HG02938 (cell line): ENCODE measurements at regions not wholly inside any gene's neighbourhood (a gene's known extent, or its start where the extent isn't known, plus 50 kb on each side); places are given as distances from the start of the nearest gene placed in this dataset.

Source experiments
- ATAC-seq: cut with Tn5 transposase; IDR thresholded peaks from one replicate; pipeline ENCODE4 v1.9.1; 2021; ENCODE audit warnings: mild to moderate bottlenecking, moderate library complexity; ENCODE audit not compliant: unreplicated experiment

DNA sequence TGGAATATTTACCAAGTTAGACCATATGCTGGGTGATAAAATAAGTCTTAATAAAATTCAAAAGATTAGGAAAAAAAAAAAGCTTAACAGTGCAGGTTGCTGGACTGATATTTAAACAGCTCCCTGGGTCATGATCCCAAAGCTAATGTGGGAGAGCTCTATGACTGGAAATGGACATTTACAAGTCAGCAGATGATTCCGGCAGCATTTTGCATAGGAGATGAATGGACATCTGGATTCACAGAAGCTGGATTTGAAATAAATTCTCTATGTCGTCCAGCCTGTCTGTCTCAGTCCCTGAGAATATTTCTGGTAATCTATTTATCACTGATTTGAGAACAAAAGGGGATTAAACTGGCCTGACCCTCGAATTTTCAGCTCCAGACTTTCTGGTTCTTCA, 52.3 kb upstream of the KLHL25 start:
- no peak for ATAC-seq

DNA sequence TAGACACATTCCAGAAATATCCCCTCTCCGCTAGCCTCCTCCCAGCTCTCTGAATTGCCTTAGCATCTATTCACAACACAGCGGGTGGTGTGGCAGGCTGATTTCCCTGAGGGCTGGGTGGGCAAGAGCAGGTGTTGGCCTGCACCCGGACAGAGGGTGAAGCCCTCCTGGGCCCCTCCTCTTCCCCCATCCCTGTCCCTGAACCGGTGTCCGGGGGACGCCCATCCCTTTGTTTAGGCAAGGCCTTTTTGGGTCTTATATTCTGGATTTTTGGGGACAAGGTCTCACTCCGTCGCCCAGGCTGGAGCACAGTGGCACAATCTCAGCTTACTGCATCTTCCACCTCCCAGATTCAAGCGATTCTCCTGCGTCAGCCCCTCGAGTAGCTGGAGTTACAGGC, 55.2 kb upstream of the KLHL25 start:
- no peak for ATAC-seq

DNA sequence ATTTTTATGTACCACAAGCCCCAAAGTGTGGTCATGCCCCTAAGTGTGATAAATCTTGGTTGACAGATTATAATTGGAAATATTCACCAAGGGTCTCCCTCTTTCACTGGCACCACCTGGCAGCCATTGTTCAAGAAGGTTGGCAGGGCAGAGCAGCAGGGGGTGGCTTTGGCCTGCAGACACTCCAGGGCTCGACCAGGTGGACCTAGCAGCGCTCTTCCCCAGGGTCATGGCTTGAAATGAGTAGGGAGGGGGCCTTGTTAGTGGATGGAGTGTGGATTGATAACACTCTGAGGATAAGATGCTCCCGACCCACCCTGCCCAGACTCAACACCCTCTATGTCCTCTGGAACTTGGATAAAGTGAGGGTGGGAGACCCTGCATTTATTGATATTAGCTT, 58.2 kb upstream of the KLHL25 start:
- ATAC-seq = no peak

DNA sequence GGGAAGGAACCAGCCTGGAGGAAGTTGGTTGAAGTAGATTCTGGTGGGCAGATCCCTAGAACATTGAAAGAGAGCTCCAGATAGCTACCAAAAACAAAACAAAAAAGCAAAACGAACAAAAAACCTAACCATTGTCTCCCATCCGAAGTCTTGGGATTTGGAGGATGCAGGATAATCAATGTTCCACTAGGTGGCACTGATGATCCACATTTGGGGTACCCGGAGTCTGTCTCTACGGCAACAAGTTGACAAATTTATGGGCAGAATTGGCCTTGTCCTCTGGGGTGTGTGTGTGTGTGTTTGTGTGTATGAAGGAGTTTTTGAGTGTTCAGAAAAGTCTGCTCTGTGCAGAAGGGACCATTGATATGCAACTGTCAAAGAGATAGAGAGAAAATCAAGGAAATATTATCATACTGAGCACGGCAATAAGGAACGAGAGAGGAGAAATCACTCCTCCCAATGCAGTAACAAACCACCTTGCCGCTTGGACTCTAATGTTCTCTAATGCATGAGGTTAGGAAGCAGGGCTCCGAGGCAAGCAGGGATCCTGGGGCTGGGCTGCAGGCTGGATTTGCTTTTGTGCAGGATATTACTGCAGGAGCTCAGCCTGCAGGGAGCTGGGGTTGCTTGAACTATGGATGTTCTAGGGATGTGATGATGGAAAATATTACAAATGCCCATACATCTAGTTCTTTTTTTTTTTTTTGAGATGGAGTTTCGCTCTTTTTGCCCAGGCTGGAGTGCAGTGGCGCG, 59.8 kb upstream of the KLHL25 start:
- peak; percentile 70 for ATAC-seq

DNA sequence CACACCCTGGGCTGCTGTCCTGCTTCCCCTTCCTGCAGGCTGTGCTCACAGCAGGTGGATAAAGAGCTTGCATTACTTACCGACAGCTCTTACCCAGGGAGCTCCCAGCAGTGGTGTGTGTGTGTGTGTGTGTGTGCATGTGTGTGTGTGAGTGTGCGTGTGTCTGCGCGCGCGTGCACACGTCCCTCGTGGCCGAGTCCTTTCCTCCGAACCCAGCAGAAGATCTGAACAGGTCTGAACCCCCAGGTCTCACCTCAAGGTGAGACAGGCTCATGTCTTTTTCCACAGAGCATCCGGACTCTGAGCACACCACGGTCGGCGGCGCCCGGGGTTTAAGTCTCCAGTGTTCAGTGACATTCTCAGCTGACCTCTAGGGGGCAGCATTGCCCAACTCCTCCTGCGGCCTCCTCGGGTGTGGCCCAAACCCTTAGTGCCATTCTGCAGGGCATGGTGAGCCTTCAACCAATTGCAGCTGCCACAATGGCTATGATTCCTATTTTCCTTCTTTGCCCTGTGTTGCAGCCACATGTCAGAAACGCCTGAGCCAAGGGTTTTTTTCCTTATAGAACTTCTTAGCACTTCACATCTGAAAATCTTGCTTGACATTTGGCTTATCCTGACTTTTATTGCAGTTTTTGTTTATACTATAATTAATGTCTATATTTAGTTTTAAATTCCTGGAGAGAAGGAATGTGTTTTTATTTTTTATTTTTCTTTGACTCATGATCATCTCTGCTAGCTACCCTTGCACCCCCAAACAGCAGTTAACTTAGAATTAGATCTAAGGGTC, 64.1 kb upstream of the KLHL25 start:
- peak; percentile 94 for ATAC-seq

DNA sequence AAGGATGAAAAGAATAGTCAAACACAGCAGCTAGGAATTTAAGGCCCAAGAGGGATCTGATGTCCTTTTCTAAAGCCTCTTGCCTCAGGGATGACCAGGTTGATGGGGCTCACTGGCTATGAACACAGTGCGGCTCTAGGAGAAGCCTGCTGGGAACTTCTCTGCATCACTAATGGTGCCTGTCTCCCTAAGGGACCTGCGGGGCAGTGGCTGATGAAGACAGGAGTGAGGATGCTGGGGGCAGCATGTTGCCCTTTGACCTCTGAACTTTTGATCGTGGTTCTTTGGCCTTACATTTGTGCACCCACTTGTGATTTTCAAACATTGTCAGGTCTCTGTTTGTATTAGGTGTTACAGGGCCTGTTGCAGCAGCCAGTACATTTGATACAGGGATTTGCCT, 64.9 kb upstream of the KLHL25 start:
- ATAC-seq = no peak

DNA sequence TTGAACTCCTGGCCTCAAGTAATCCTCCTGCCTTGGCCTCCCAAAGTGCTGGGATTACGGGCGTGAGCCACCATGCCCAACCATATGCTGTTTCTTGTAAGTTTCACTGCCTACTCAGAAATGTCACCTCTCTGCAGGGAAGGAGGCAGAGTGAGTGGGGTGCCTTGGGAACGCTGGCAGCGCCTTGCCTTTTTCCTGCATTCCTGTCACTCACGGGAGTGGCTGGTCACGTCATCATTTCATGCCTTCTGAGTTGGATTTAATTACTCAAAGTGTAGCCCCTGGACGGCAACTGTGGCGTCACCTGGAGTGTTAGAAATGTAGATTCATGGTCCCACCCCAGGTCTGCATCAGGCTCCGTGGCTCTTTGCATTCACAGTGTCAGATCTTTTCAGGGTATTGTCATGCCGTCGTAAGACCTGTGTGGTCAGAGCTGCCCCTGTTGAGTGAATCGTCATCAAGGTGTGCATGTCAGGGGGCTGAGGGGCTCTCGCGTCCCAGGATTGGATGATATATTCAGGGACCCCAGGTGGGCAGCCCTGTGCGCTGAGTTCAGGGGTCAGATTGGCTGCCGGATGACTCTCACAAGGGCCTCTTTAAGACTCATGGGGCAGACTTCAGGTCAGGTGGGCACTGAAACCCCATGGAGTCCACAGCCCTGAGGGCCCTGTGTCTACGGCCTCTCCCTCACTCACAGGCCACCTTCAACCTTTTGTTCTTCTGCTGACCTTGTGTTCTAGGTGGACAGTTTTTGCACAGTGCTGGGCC, 65.9 kb upstream of the KLHL25 start:
- no peak for ATAC-seq

DNA sequence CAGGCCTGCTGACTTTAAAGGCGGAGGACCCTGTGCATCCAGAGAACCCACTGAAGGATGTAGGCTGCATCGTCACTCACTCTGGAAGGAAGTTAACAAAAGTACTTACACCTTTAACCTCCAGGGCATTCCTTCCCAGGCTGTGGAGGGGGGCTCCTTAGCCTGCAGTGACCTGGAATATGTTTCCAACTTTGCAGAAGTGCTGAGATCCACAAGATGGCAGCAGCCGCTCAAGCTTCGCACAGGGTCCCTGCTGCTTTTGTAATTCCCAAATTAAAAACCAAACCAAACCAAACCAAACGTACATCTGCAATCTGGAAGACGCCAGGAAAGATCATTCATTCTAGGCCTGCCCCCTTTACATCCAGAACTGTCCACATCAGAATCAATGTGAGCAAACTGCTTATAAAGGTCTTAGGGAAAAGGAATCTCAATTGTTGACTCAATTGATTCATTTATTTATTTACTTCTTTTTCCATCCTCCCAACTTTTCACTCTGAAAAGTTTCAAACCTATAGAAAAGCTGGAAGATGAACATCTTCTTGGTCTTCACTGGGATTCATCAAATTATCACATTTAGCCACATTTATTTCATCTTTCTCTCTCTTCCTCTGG, 70.5 kb upstream of the KLHL25 start:
- no peak for ATAC-seq

DNA sequence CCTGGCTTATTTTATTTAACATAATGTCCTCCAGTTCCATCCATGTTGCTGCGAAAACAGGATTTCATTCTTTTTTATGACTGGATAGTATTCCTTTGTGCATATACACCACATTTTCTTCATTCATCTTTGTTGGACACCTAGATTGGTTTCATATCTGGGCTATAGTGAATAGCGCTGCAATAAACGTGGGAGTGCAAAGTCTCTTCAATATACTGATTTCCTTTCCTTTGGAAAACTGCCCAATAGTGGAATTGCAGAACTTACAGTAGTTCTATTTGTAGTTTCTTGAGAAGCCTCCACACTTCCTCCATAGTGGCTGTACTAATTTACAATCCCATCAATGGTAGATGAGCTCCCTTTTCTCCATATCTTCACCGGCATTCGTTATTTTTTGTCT, 72.5 kb upstream of the KLHL25 start:
- ATAC-seq = no peak

DNA sequence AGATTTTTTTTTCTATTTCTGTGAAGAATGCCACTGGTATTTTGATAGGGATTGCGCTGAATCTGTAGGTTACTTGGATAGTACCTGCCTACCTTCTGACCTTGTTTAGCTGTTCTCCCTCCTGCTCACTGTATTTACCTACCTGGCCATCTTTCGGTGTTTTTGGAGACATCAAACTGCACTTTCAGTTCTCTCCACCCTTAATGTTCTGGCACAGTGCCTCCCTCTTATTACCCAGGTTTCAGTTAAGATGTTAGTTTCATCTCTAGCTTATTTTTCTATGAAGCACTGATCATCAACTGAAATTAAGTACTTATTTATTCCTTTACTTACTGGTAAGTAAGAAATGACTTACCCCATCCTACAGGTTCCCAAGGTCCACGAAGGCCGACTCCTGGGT, 74.4 kb upstream of the KLHL25 start:
- ATAC-seq = no peak

DNA sequence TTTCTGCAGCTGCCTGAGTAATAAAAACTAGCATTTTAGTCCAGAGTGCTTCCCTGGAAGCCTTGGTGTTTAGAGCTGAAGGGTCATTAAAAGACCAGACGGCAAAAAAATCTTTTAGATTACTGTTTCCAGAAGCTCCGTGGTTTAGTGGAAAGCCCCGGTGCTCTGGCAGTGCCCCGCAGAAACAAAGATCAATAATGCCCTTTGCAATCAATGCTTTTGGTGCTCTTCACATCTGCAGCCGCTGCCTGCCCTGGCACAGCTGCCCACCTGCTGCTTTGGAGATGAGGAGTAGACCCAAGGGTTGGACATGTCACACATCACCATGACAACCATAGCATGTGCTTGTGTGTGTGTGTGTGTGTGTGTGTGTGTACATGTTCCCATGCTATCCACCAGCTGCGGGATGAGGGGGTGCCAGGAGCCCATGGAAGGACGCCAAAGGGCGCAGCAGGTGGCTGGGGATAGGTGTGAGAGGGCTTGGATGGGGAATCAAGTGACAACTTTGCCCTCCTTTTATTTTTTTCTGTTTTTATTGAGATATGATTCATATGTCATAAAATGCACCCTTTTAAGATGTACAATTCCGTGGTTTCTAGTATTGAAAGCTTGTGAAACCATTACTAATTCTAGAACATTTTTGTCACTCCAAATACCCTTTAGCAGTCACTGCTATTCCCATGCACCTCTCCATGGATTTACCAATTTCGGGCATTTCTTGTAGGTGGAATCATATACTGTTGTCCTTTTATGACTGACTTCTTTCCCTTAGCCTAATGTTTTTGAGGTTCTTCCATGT, 75.7 kb upstream of the KLHL25 start:
- ATAC-seq = no peak

DNA sequence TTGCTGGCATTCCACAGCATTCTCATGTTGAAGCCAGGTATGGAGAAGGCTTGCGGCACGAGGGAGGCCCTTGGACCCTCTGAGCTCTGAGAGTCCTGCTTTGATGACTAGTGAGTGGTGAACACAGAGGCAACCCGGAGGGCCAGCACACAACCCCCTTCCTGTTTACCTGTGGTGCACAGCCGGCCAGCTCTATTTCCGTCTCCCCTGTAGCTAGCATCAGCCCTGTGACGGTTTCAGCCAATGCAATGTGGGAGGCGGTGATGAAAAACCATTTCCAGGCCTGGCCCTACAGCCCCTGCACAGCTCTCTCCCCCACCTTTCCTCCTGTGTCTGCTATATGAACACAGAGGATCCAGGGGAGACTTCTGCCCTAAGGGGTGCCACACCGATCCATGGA, 76.8 kb upstream of the KLHL25 start:
- no peak for ATAC-seq

DNA sequence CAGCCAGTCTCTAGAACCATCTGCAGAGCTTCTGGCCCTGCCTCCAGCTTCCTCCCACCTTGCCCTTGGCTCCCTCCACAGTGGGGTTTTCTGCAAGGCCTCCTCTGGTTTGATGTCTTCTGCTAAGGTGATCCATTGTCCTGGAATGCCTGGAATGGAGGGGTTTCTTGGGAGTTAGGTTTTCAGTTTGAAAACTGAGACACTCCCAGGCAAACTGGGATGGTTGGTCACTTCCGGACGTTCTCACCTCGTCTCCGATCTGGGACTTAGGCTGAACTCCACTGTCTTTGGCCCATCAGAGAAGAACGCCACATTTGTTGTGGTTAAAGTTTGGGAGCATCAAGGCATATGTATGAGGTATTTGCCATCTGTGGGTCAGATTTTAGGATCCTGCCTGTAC, 77.4 kb upstream of the KLHL25 start:
- no peak for ATAC-seq

DNA sequence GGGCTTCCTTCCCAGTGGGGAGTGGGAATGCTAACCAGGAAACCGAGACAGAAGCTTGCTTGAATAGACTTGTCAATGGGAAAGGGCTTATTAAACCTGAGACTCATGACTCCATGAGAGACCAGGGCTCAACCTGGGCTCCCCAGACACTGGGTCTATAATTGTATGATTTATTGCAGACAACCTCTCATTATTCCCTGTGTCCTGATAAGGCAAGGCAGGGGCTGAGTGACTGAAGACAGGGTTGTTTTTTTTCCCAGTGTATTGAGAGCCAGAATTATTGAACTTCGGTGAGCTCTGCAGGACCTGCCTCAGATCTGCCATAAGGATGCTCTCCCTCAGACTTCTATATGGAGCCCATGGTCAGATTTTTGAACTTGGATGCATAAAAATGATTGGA, 79.5 kb upstream of the KLHL25 start:
- no peak for ATAC-seq

DNA sequence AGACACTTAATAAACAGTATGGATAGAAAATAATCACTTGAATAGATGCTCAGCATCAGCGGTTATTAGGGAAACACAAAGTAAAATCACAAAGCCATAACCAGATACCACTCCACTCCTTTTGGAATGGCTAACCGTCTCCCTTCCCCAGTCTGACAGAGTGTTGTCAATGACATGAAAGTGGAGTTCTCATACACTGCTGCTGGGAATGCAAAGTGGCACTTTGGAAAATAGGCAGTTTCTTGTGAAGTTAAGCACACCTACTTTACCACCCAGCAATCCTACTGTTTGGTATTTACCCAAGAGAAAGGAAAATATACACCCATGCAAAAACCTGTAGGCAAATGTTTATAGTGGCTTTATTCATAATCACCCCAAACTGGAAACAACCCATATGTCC, 81.0 kb upstream of the KLHL25 start:
- ATAC-seq = no peak

DNA sequence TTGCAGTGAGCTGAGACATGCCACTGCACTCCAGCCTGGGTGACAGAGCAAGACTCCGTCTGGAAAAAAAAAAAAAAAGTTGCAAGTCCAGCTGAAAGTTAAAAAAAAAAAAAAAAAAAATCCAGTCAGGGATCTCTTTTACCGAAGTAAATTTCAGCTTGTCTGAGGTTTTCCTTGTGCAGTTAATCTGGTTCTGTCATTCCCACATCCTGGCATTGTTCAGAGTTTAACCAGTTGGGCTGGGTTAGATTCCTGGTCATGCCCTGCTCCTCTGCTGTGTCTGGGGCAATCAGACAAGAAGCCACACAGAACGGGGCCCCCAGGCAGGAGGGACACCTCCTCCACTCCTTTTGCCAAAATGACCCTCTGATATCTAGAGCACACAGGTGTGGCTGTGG, 84.1 kb upstream of the KLHL25 start:
- no peak for ATAC-seq

DNA sequence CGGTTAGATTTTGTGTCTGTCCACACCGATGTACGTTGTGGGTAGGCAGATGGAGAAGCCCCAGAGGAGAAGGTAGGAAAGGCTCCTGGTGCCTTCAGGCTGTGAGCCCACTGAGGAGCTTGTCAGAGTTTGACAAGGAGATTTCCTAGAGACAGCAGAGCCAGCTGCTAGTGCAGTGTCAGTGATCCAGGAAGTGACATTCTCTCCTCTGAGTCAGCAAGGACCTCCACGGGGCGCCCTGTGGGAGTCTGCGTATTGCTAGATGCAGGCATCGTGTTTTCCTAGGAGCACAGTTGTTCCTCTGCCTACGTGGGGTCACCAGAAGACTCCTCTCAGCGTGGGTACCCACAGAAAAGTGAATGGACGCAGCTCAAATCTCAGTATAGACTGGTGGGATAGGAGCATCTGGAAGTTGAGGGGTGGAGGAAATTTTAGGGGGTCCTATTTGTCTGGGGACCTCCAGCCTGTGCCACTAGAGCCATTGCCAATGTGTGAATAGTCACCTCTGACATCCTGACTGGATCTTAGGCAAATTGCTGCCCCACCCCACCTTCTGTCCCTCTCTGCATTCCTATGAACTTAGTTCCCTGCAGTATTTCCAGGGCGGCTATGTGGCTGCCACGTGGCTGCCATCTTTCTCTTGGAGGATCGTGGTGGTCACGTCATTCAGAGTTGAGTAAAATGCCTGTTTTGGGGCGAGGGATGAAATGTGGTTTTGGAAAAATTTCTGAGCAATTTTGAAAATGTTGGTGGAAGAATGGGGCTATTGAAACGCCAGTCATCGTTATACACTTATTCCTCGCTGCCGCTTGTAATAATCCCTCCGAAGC, 84.8 kb upstream of the KLHL25 start:
- no peak for ATAC-seq

DNA sequence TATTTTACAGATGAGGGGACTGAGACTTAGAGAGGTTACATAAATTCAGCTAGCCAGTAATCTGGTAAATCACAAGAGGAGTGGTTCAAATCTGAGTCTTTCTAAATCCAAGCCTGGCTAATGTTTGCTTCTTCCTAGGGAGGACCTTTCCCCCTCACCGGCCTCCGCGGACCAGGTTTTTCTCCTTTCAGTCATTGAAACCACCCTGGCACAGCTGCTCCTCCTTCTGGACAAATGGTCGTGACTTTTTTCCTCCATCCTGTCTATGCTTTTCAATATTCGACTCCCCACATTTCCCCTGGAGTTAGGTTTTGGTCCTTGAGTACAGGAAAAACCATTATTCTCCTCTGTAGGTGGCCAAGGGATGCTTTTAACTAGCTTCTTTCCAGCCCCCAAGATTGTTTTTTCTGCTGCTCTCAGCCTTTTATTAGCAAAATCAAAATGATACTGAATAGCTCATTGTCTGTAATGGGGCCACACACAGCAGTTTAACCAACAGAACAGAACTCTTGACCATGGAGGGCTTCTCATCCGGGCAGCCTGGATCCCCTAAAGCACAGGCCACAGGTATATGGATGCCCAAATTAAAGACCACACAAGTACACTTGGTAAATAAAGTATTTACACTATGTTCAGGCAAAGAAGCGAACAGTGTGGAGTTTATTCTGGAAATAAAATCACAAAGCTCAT, 85.9 kb upstream of the KLHL25 start:
- no peak for ATAC-seq

DNA sequence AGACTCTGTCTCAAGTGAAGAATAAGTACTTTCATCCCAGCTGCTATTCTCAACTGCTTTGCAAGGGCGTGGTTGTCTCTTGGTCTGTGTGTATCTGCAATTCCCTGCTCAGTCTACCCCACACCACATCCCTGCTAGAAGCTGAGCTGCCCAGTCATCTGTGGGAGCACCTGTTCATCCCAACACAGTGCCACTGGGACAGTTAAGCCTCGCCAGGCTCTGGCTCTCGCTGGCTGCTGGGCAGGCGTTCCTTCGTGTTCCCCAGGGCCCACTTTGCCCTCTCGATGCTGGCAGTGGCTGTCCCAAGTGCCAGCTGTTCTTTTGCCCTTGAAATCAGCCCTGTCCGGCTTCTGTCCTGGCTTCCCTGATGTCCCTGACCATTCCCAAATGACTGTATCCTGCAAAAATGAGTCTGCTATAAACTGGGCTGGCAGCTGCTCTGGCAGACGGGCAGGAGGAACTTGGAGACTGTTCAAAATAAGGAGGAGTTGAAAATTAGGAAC, 91.6 kb upstream of the KLHL25 start:
- ATAC-seq = no peak
